ENCODE measurements at regions not wholly inside any gene's neighbourhood (a gene's known extent, or its start where the extent isn't known, plus 50 kb on each side); places are given as distances from the start of the nearest gene placed in this dataset.

GRCh38 chr3:182570946-182571594, 222.2 kb upstream of the ATP11B start:
- Histone ChIP-seq H3K9me3 (ENCODE audit: control extremely low read depth in 1 of 3, control insufficient read depth in 2 of 3, insufficient read depth in 1 of 3, low read length in 2 of 3) (peaks cover 0 to 10% (median 3%) of the 10 kb centered on the region in 3 donors), H3K36me3 (replicated peaks in 1 of 2; ENCODE audit: control extremely low read depth in 1 of 2, control insufficient read depth in 1 of 2, extremely low read depth in 1 of 2, insufficient read depth in 2 of 2, low read length in 1 of 2) (no peaks in the 10 kb centered on the region), H3K4me1 (ENCODE audit: control insufficient read depth in 2 of 2, insufficient read depth in 2 of 2, low read length in 2 of 2) (no peaks in the 10 kb centered on the region), H2AFZ (ENCODE audit: insufficient read depth, low read depth, low read length, poor library complexity, severe bottlenecking) (no peak overlapping the region), H4K20me1 (ENCODE audit: control insufficient read depth, insufficient read depth, low read length, poor library complexity, severe bottlenecking) (no peaks in the 10 kb centered on the region), H3K79me2 (ENCODE audit: control insufficient read depth, insufficient read depth, low read length) (no peaks in the 10 kb centered on the region), H3K4me3 (ENCODE audit: control extremely low read depth in 1 of 5, extremely low read depth in 1 of 5, insufficient read depth in 1 of 5, low read depth in 2 of 5, low read length in 4 of 5) (no peak overlapping the region), H3K4me2 (replicated peaks; ENCODE audit: low read depth, low read length, poor library complexity, severe bottlenecking) (no peak overlapping the region), H3K27ac (ENCODE audit: low read length in 2 of 2) (no peak overlapping the region), H3K27me3 (replicated peaks in 1 of 4; ENCODE audit: control extremely low read depth in 1 of 4, control insufficient read depth in 3 of 4, insufficient read depth in 4 of 4, low read length in 3 of 4) (no peaks in the 10 kb centered on the region), H3K9ac (ENCODE audit: low read length) (no peak overlapping the region)
- WGBS (ENCODE audit: insufficient coverage), result 100% methylated on average over 2 of the region's 3 CpGs
- H3K4me1 Mint-ChIP-seq, result no peaks in the 10 kb centered on the region
- peaks cover 9% of the 10 kb centered on the region for H3K27me3 Mint-ChIP-seq
- TF ChIP-seq EZH2 (IDR thresholded peaks at IDR 0.05; ENCODE audit: borderline replicate concordance, insufficient read depth, low read depth, low read length, poor library complexity, severe bottlenecking), result no peak
- TF ChIP-seq, protein P1, sequence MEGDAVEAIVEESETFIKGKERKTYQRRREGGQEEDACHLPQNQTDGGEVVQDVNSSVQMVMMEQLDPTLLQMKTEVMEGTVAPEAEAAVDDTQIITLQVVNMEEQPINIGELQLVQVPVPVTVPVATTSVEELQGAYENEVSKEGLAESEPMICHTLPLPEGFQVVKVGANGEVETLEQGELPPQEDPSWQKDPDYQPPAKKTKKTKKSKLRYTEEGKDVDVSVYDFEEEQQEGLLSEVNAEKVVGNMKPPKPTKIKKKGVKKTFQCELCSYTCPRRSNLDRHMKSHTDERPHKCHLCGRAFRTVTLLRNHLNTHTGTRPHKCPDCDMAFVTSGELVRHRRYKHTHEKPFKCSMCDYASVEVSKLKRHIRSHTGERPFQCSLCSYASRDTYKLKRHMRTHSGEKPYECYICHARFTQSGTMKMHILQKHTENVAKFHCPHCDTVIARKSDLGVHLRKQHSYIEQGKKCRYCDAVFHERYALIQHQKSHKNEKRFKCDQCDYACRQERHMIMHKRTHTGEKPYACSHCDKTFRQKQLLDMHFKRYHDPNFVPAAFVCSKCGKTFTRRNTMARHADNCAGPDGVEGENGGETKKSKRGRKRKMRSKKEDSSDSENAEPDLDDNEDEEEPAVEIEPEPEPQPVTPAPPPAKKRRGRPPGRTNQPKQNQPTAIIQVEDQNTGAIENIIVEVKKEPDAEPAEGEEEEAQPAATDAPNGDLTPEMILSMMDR (IDR thresholded peaks at IDR 0.05), result no peak
- DNase-seq (no peak), ATAC-seq (ENCODE audit: low read depth) (no peak)
- no peaks in the 10 kb centered on the region for H3K9me3 Mint-ChIP-seq (ENCODE audit: insufficient read depth)
- intact Hi-C loops (cut with micrococcal nuclease), result no loop called here
- H3K4me3 Mint-ChIP-seq, result no peak overlapping the region
- POLR2A ChIA-PET, result no interaction called here
- no peak overlapping the region for H3K27ac Mint-ChIP-seq
- CTCF ChIA-PET, result no interaction called here

GRCh38 chr3:182575941-182576340, 217.4 kb upstream of the ATP11B start:
- TF ChIP-seq, protein P1 (IDR thresholded peaks at IDR 0.05), result no peak
- no peak for TF ChIP-seq EZH2 (IDR thresholded peaks at IDR 0.05; ENCODE audit: borderline replicate concordance, insufficient read depth, low read depth, low read length, poor library complexity, severe bottlenecking)
- ChIA-PET POLR2A (no interaction called here), CTCF (no interaction called here)
- ATAC-seq (ENCODE audit: low read depth) (no peak), DNase-seq (no peak)
- Histone ChIP-seq H3K36me3 (replicated peaks in 1 of 2; ENCODE audit: control extremely low read depth in 1 of 2, control insufficient read depth in 1 of 2, extremely low read depth in 1 of 2, insufficient read depth in 2 of 2, low read length in 1 of 2) (no peaks in the 10 kb centered on the region), H3K4me3 (ENCODE audit: control extremely low read depth in 1 of 5, extremely low read depth in 1 of 5, insufficient read depth in 1 of 5, low read depth in 2 of 5, low read length in 4 of 5) (no peak overlapping the region), H2AFZ (ENCODE audit: insufficient read depth, low read depth, low read length, poor library complexity, severe bottlenecking) (no peak overlapping the region), H3K4me1 (ENCODE audit: control insufficient read depth in 2 of 2, insufficient read depth in 2 of 2, low read length in 2 of 2) (no peaks in the 10 kb centered on the region), H4K20me1 (ENCODE audit: control insufficient read depth, insufficient read depth, low read length, poor library complexity, severe bottlenecking) (no peaks in the 10 kb centered on the region), H3K9ac (ENCODE audit: low read length) (no peak overlapping the region), H3K4me2 (replicated peaks; ENCODE audit: low read depth, low read length, poor library complexity, severe bottlenecking) (no peak overlapping the region), H3K27ac (ENCODE audit: low read length in 2 of 2) (no peak overlapping the region), H3K27me3 (replicated peaks in 1 of 4; ENCODE audit: control extremely low read depth in 1 of 4, control insufficient read depth in 3 of 4, insufficient read depth in 4 of 4, low read length in 3 of 4) (no peaks in the 10 kb centered on the region), H3K9me3 (ENCODE audit: control extremely low read depth in 1 of 3, control insufficient read depth in 2 of 3, insufficient read depth in 1 of 3, low read length in 2 of 3) (peaks cover 0 to 10% (median 3%) of the 10 kb centered on the region in 3 donors), H3K79me2 (ENCODE audit: control insufficient read depth, insufficient read depth, low read length) (no peaks in the 10 kb centered on the region)
- no peak overlapping the region for H3K27ac Mint-ChIP-seq
- no peak overlapping the region for H3K4me3 Mint-ChIP-seq
- no peaks in the 10 kb centered on the region for H3K9me3 Mint-ChIP-seq (ENCODE audit: insufficient read depth)
- intact Hi-C loops (cut with micrococcal nuclease), result no loop called here
- no peaks in the 10 kb centered on the region for H3K27me3 Mint-ChIP-seq
- no peaks in the 10 kb centered on the region for H3K4me1 Mint-ChIP-seq
- no CpG with 5 or more reads among the region's 2 CpGs for WGBS (ENCODE audit: insufficient coverage)
